SK-N-SH treated with all-trans-retinoic acid at 6 μM for 48 hours (cell line): ENCODE measurements at regions not wholly inside any gene's neighbourhood (a gene's known extent, or its start where the extent isn't known, plus 50 kb on each side); places are given as distances from the start of the nearest gene placed in this dataset.

Source experiments
- ATAC-seq: fragments of 200-7000 bp; cut with Tn5 transposase; 3 replicates; pipeline ENCODE4 v1.9.1; 2020; ENCODE audit warnings: mild to moderate bottlenecking, moderate library complexity
- ARNTL ChIP-seq: fragments of 450-650 bp; formaldehyde crosslinking; IDR thresholded peaks from 2 replicates; pipeline ENCODE4 v1.5.0; 2020; ENCODE audit warnings: low read depth, mild to moderate bottlenecking, moderate library complexity, borderline replicate concordance
- BACH2 ChIP-seq: fragments of 250-450 bp; sonication (Bioruptor Pico); IDR thresholded peaks from 2 replicates; pipeline ENCODE4 v1.9.0; 2021; ENCODE audit warnings: mild to moderate bottlenecking, borderline replicate concordance
- CREB5 ChIP-seq: fragments of 250-450 bp; sonication (Bioruptor Pico); IDR thresholded peaks from 2 replicates; pipeline ENCODE4 v1.5.1; 2020; ENCODE audit warnings: low read depth, mild to moderate bottlenecking, moderate library complexity
- CSDC2 ChIP-seq: fragments of 250-450 bp; sonication (Bioruptor Pico); IDR thresholded peaks from 2 replicates; pipeline ENCODE4 v1.5.0; 2020; ENCODE audit warnings: mild to moderate bottlenecking, moderate library complexity
- CSRNP3 ChIP-seq: fragments of 250-450 bp; sonication (Bioruptor Pico); IDR thresholded peaks from 2 replicates; pipeline ENCODE4 v1.5.1; 2021; ENCODE audit warnings: mild to moderate bottlenecking, moderate library complexity
- ESRRG ChIP-seq: fragments of 250-450 bp; sonication (Bioruptor Pico); IDR thresholded peaks from 2 replicates; pipeline ENCODE4 v1.6.1; 2021; ENCODE audit warnings: mild to moderate bottlenecking
- GLIS3 ChIP-seq: fragments of 250-450 bp; sonication (Bioruptor Pico); IDR thresholded peaks from 2 replicates; pipeline ENCODE4 v1.5.0; 2020; ENCODE audit warnings: mild to moderate bottlenecking, moderate library complexity
- ISL1 ChIP-seq: fragments of 250-450 bp; sonication (Bioruptor Pico); IDR thresholded peaks from 2 replicates; pipeline ENCODE4 v2.1.2; 2022; ENCODE audit warnings: mild to moderate bottlenecking, moderate library complexity
- OSR1 ChIP-seq: fragments of 250-450 bp; sonication (Bioruptor Pico); IDR thresholded peaks from 2 replicates; pipeline ENCODE4 v1.8.0; 2022; ENCODE audit warnings: moderate library complexity, mild to moderate bottlenecking, inconsistent platforms
- PATZ1 ChIP-seq: fragments of 250-450 bp; sonication (Bioruptor Pico); IDR thresholded peaks from 2 replicates; pipeline ENCODE4 v1.8.0; 2020; ENCODE audit warnings: mild to moderate bottlenecking, moderate library complexity, borderline replicate concordance
- POU6F1 ChIP-seq: fragments of 250-450 bp; sonication (Bioruptor Pico); IDR thresholded peaks from 2 replicates; pipeline ENCODE4 v1.8.0; 2021; ENCODE audit warnings: low read depth, mild to moderate bottlenecking, moderate library complexity, borderline replicate concordance
- PPARA ChIP-seq: fragments of 250-450 bp; sonication (Bioruptor Pico); IDR thresholded peaks from 2 replicates; pipeline ENCODE4 v1.5.0; 2020; ENCODE audit warnings: mild to moderate bottlenecking, borderline replicate concordance
- SNAI2 ChIP-seq: fragments of 250-450 bp; sonication (Bioruptor Pico); IDR thresholded peaks from 2 replicates; pipeline ENCODE4 v1.5.0; 2020; ENCODE audit warnings: mild to moderate bottlenecking, moderate library complexity
- TCF4 ChIP-seq: fragments of 250-450 bp; sonication (Bioruptor Pico); IDR thresholded peaks from 2 replicates; pipeline ENCODE4 v1.8.0; 2021; ENCODE audit warnings: mild to moderate bottlenecking, moderate library complexity, borderline replicate concordance
- TSHZ2 ChIP-seq: fragments of 250-450 bp; sonication (Bioruptor Pico); IDR thresholded peaks from 2 replicates; pipeline ENCODE4 v1.5.0; 2020; ENCODE audit warnings: mild to moderate bottlenecking, moderate library complexity
- ZC3H10 ChIP-seq: fragments of 250-450 bp; sonication (Bioruptor Pico); IDR thresholded peaks from 2 replicates; pipeline ENCODE4 v1.5.1; 2021; ENCODE audit warnings: mild to moderate bottlenecking, moderate library complexity
- ZFP3 ChIP-seq: fragments of 250-450 bp; sonication (Bioruptor Pico); IDR thresholded peaks from 2 replicates; pipeline ENCODE4 v1.5.0; 2020; ENCODE audit warnings: mild to moderate bottlenecking, moderate library complexity
- ZFP30 ChIP-seq: fragments of 450-650 bp; formaldehyde crosslinking; IDR thresholded peaks from 2 replicates; pipeline ENCODE4 v1.5.0; 2022; ENCODE audit warnings: mild to moderate bottlenecking, moderate library complexity
- ZNF70 ChIP-seq: fragments of 450-650 bp; formaldehyde crosslinking; IDR thresholded peaks from 2 replicates; pipeline ENCODE4 v1.5.0; 2020; ENCODE audit warnings: mild to moderate bottlenecking, moderate library complexity
- ZNF8 ChIP-seq: fragments of 450-650 bp; formaldehyde crosslinking; IDR thresholded peaks from 2 replicates; pipeline ENCODE4 v1.5.0; 2020; ENCODE audit warnings: mild to moderate bottlenecking, moderate library complexity

GRCh38 chr6:145381941-145382340 is 353.4 kb downstream of the EPM2A start:
- no peak for TF ChIP-seq POU6F1 (CRISPR knock-in tag)
- ATAC-seq, result no peak

GRCh38 chr6:145383428-145383827 is 351.9 kb downstream of the EPM2A start:
- no peak for ATAC-seq
- TF ChIP-seq CSRNP3 (CRISPR knock-in tag) (no peak), ZFP30 (CRISPR knock-in tag) (no peak), ZFP3 (CRISPR knock-in tag) (no peak)

GRCh38 chr6:145384503-145384902 is 350.8 kb downstream of the EPM2A start:
- no peak for TF ChIP-seq CSRNP3 (CRISPR knock-in tag)
- TF ChIP-seq ESRRG (CRISPR knock-in tag), result no peak
- TF ChIP-seq ZNF70 (CRISPR knock-in tag), result no peak
- no peak for TF ChIP-seq ZC3H10 (CRISPR knock-in tag)
- no peak for TF ChIP-seq OSR1
- TF ChIP-seq ISL1, result no peak
- TF ChIP-seq TCF4 (CRISPR knock-in tag), result no peak
- no peak for TF ChIP-seq PATZ1
- TF ChIP-seq BACH2 (CRISPR knock-in tag), result no peak
- no peak for TF ChIP-seq ZNF8 (CRISPR knock-in tag)
- no peak for TF ChIP-seq POU6F1 (CRISPR knock-in tag)
- TF ChIP-seq GLIS3 (CRISPR knock-in tag), result no peak
- TF ChIP-seq ARNTL (CRISPR knock-in tag), result no peak
- no peak for TF ChIP-seq CSDC2 (CRISPR knock-in tag)
- TF ChIP-seq TSHZ2, result no peak
- no peak for ATAC-seq

GRCh38 chr6:145396499-145396898 is 338.8 kb downstream of the EPM2A start:
- no peak for ATAC-seq
- TF ChIP-seq ZNF70 (CRISPR knock-in tag) (no peak), CSDC2 (CRISPR knock-in tag) (no peak), CREB5 (CRISPR knock-in tag) (no peak), CSRNP3 (CRISPR knock-in tag) (no peak), PPARA (CRISPR knock-in tag) (no peak), ZC3H10 (CRISPR knock-in tag) (no peak), SNAI2 (no peak), ISL1 (no peak), BACH2 (CRISPR knock-in tag) (no peak)
- TF ChIP-seq, all 23 proteins: peak for 0
